Lower leg skin (tissue), 4 donors: ENCODE measurements at regions not wholly inside any gene's neighbourhood (a gene's known extent, or its start where the extent isn't known, plus 50 kb on each side); places are given as distances from the start of the nearest gene placed in this dataset.

Source experiments
- DNase-seq, 2 donors: peaks; one replicate each; pipeline ENCODE4 v3.0.0-alpha.2; 2019; ENCODE audit warnings: low spot score in 2 of 2
- H3K4me3 ChIP-seq: fragments of 200-600 bp; sonication (generic); 2 replicates; pipeline ENCODE4 v1.5.1; 2017; ENCODE audit warnings: mild to moderate bottlenecking, low read depth; ENCODE audit not compliant: poor library complexity, severe bottlenecking
- POLR2A ChIP-seq, 2 donors: fragments of 450-650 bp; IDR thresholded peaks; one replicate each; pipeline ENCODE4 v1.6.1; 2016 to 2017; ENCODE audit warnings: antibody characterized with exemption in 2 of 2, mild to moderate bottlenecking in 1 of 2, moderate library complexity in 1 of 2
- WGBS, 2 donors: methylation state at CpG; one replicate each; pipeline ENCODE4 v1.1.5; 2018; 5-methylcytosine and 5-hydroxymethylcytosine counted together
- intact Hi-C: fragments of 100-400 bp; cut with DNase I; formaldehyde crosslinking; loops from one replicate; pipeline ENCODE4 v1.15.0; 2023; ENCODE audit warnings: low total_unique reads
- TF ChIP-seq, protein P1 (sequence below), 3 donors: fragments of 450-650 bp; IDR thresholded peaks; one replicate each; pipeline ENCODE4 v1.5.1; 2016; ENCODE audit warnings: antibody characterized with exemption in 3 of 3, mild to moderate bottlenecking in 3 of 3, moderate library complexity in 2 of 3

GRCh38 chr13:87042946-87043345 lies 628.2 kb upstream of the SLITRK5 start:
- WGBS, 2 donors = 82 to 88% methylated on average over 1 of the region's 1 CpG

GRCh38 chr13:87052731-87053130 lies 618.4 kb upstream of the SLITRK5 start:
- TF ChIP-seq, protein P1, sequence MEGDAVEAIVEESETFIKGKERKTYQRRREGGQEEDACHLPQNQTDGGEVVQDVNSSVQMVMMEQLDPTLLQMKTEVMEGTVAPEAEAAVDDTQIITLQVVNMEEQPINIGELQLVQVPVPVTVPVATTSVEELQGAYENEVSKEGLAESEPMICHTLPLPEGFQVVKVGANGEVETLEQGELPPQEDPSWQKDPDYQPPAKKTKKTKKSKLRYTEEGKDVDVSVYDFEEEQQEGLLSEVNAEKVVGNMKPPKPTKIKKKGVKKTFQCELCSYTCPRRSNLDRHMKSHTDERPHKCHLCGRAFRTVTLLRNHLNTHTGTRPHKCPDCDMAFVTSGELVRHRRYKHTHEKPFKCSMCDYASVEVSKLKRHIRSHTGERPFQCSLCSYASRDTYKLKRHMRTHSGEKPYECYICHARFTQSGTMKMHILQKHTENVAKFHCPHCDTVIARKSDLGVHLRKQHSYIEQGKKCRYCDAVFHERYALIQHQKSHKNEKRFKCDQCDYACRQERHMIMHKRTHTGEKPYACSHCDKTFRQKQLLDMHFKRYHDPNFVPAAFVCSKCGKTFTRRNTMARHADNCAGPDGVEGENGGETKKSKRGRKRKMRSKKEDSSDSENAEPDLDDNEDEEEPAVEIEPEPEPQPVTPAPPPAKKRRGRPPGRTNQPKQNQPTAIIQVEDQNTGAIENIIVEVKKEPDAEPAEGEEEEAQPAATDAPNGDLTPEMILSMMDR (IDR thresholded peaks at IDR 0.05) = no peak
- no peak for TF ChIP-seq POLR2A (IDR thresholded peaks at IDR 0.05)
- H3K4me3 ChIP-seq = no peak overlapping the region
- intact Hi-C loops = no loop called here
- no peak for DNase-seq
- 40 to 42% methylated on average over 4 of the region's 4 CpGs for WGBS, 2 donors

More at GRCh38 chr13:87042946-87043345, 628.2 kb upstream of the SLITRK5 start:
- no peak for TF ChIP-seq POLR2A (IDR thresholded peaks at IDR 0.05)
- TF ChIP-seq, protein P1 (IDR thresholded peaks at IDR 0.05) = no peak
- no peak overlapping the region for H3K4me3 ChIP-seq
- DNase-seq = no peak
- intact Hi-C loops = no loop called here

DNA sequence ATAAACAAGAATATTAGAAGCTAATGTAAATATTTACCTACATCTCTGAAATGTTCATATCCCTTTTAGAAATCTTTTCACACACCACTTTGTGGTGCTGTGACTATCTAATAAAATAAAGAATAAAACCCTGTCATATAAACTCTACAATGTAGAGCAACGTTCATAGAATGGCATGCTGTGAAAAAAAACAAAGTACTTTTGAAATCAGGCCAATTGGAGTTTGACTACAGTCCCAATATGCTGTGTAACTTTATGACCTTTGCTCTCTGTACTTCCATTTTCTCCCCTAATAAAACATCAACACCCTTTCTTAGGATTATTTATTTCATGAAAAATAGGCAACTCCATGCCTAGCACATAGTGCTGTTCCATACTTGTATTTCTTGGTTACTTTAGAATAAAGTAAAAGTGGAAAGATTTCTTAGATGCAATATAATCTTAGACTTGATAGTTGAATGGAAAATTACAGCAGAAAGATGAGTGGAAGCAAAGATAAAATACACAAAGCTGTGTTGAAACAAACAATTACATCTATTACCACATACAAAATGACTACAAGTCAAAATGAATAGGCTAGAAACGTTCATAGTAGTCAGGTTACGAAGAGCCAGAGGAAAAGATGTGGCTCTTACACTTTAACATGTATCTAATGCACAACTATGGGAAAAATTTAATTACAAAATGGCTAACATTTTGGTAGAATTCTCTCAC lies 613.2 kb upstream of the SLITRK5 start:
- intact Hi-C loops = no loop called here
- DNase-seq = no peak
- TF ChIP-seq, protein P1 (IDR thresholded peaks at IDR 0.05) = no peak
- no peak for TF ChIP-seq POLR2A (IDR thresholded peaks at IDR 0.05)
- no peak overlapping the region for H3K4me3 ChIP-seq
- WGBS, 2 donors = 51 to 52% methylated on average over 3 of the region's 3 CpGs

GRCh38 chr13:87058786-87059329 lies 612.3 kb upstream of the SLITRK5 start:
- 58 to 61% methylated on average over 5 of the region's 5 CpGs for WGBS, 2 donors
- no peak for TF ChIP-seq POLR2A (IDR thresholded peaks at IDR 0.05)
- TF ChIP-seq, protein P1 (IDR thresholded peaks at IDR 0.05) = no peak
- H3K4me3 ChIP-seq = no peak overlapping the region
- intact Hi-C loops = no loop called here
- no peak for DNase-seq

- no peak for DNase-seq
- no peak overlapping the region for H3K4me3 ChIP-seq
- 94% methylated on average over 31 to 32 of the region's 34 CpGs for WGBS, 2 donors
- intact Hi-C loops = no loop called here
- TF ChIP-seq, protein P1 (IDR thresholded peaks at IDR 0.05) = no peak
- TF ChIP-seq POLR2A (IDR thresholded peaks at IDR 0.05) = no peak
Measured at GRCh38 chr13:87078947-87079795, 592.0 kb upstream of the SLITRK5 start.
